ENCODE measurements at regions not wholly inside any gene's neighbourhood (a gene's known extent, or its start where the extent isn't known, plus 50 kb on each side); places are given as distances from the start of the nearest gene placed in this dataset.

- TF ChIP-seq RNF2 (IDR thresholded peaks at IDR 0.05; ENCODE audit: borderline replicate concordance, low read depth, low read length, missing control alignments, poor library complexity, severe bottlenecking) (no peak), KDM4A (IDR thresholded peaks at IDR 0.05; ENCODE audit: low read depth, low read length, severe bottlenecking) (no peak)
These were observed 514.5 kb upstream of the CDH2 start for GRCh38 chr18:28691496-28691840.
